ENCODE measurements at regions not wholly inside any gene's neighbourhood (a gene's known extent, or its start where the extent isn't known, plus 50 kb on each side); places are given as distances from the start of the nearest gene placed in this dataset.

GRCh38 chr18:54020966-54021365, 203.5 kb downstream of the MBD2 start:
- no peak for DNase-seq (ENCODE audit: low read depth, low spot score)

- DNase-seq (ENCODE audit: low read depth, low spot score), result no peak
Measured at GRCh38 chr18:54020156-54020745, 204.2 kb downstream of the MBD2 start.

- DNase-seq (ENCODE audit: low read depth, low spot score), result no peak
Measured at GRCh38 chr18:54019641-54020040, 204.8 kb downstream of the MBD2 start.

- DNase-seq (ENCODE audit: low read depth, low spot score), result no peak
Measured at GRCh38 chr18:54013452-54013851, 211.0 kb downstream of the MBD2 start.

GRCh38 chr18:54004828-54005227, 219.6 kb downstream of the MBD2 start:
- no peak for DNase-seq (ENCODE audit: low read depth, low spot score)

- no peak for DNase-seq (ENCODE audit: low read depth, low spot score)
Measured at GRCh38 chr18:54003195-54003594, 221.3 kb downstream of the MBD2 start.

GRCh38 chr18:53997064-53997463, 227.4 kb downstream of the MBD2 start:
- no peak for DNase-seq (ENCODE audit: low read depth, low spot score)

GRCh38 chr18:53994016-53994415, 230.5 kb downstream of the MBD2 start:
- no peak for DNase-seq (ENCODE audit: low read depth, low spot score)

- DNase-seq (ENCODE audit: low read depth, low spot score), result no peak
Measured at GRCh38 chr18:53991805-53992204, 232.7 kb downstream of the MBD2 start.

- DNase-seq (ENCODE audit: low read depth, low spot score), result no peak
Measured at GRCh38 chr18:53991202-53991601, 233.3 kb downstream of the MBD2 start.

GRCh38 chr18:53990485-53990884, 234.0 kb downstream of the MBD2 start:
- DNase-seq (ENCODE audit: low read depth, low spot score), result no peak

GRCh38 chr18:53984021-53984420, 240.4 kb downstream of the MBD2 start:
- no peak for DNase-seq (ENCODE audit: low read depth, low spot score)

GRCh38 chr18:53971331-53971730, 253.1 kb downstream of the MBD2 start:
- no peak for DNase-seq (ENCODE audit: low read depth, low spot score)

GRCh38 chr18:53952700-53953099, 271.8 kb downstream of the MBD2 start:
- no peak for DNase-seq (ENCODE audit: low read depth, low spot score)

- no peak for DNase-seq (ENCODE audit: low read depth, low spot score)
Measured at GRCh38 chr18:53950545-53950944, 273.9 kb downstream of the MBD2 start.

- no peak for DNase-seq (ENCODE audit: low read depth, low spot score)
Measured at GRCh38 chr18:53948991-53949390, 275.5 kb downstream of the MBD2 start.

GRCh38 chr18:53947092-53947640, 277.3 kb downstream of the MBD2 start:
- no peak for DNase-seq (ENCODE audit: low read depth, low spot score)

GRCh38 chr18:53946594-53946993, 277.9 kb downstream of the MBD2 start:
- DNase-seq (ENCODE audit: low read depth, low spot score), result no peak

- DNase-seq (ENCODE audit: low read depth, low spot score), result no peak
Measured at GRCh38 chr18:53944721-53945120, 279.7 kb downstream of the MBD2 start.

- no peak for DNase-seq (ENCODE audit: low read depth, low spot score)
Measured at GRCh38 chr18:53943326-53943860, 281.1 kb downstream of the MBD2 start.

- DNase-seq (ENCODE audit: low read depth, low spot score), result no peak
Measured at GRCh38 chr18:53941601-53942338, 282.7 kb downstream of the MBD2 start.

- no peak for DNase-seq (ENCODE audit: low read depth, low spot score)
Measured at GRCh38 chr18:53937037-53937436, 287.4 kb downstream of the MBD2 start.

GRCh38 chr18:53935803-53936202, 288.7 kb downstream of the MBD2 start:
- no peak for DNase-seq (ENCODE audit: low read depth, low spot score)

Measured in pulmonary artery endothelial cell (primary cell).